PC-9 (cell line): ENCODE measurements at regions not wholly inside any gene's neighbourhood (a gene's known extent, or its start where the extent isn't known, plus 50 kb on each side); places are given as distances from the start of the nearest gene placed in this dataset.

ENCODE experiments used
- EZH2 ChIP-seq: fragments of 200-600 bp; sonication (generic); IDR thresholded peaks from 2 replicates; pipeline ENCODE4 v1.8.0; 2017; ENCODE audit warnings: antibody characterized with exemption, low read depth
- TF ChIP-seq, protein P1 (sequence below): fragments of 200-600 bp; sonication (generic); conservative IDR thresholded peaks from 2 replicates; pipeline ENCODE4 v1.6.1; 2017; ENCODE audit warnings: mixed run types, antibody characterized with exemption, mild to moderate bottlenecking, moderate library complexity

DNA sequence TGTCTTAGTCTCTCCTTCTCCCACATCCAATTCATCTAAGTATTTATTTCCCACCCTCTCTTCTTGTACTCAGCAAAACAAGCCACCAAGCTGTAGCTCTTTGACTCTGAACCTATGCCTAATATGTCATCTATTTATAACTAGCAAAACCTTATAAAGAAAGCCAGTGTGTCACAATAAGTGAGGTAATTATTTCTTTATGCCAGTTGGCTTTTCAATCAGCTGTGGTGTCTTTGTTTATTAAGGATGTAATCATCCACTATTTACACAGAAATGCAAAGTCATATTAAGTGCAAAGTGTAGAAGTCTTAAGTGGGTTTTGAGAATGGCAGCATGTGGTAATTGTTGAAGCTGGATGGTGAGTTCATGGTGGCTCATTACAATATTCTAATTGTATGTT lies 215.2 kb upstream of the HTR1E start:
- TF ChIP-seq, protein P1, sequence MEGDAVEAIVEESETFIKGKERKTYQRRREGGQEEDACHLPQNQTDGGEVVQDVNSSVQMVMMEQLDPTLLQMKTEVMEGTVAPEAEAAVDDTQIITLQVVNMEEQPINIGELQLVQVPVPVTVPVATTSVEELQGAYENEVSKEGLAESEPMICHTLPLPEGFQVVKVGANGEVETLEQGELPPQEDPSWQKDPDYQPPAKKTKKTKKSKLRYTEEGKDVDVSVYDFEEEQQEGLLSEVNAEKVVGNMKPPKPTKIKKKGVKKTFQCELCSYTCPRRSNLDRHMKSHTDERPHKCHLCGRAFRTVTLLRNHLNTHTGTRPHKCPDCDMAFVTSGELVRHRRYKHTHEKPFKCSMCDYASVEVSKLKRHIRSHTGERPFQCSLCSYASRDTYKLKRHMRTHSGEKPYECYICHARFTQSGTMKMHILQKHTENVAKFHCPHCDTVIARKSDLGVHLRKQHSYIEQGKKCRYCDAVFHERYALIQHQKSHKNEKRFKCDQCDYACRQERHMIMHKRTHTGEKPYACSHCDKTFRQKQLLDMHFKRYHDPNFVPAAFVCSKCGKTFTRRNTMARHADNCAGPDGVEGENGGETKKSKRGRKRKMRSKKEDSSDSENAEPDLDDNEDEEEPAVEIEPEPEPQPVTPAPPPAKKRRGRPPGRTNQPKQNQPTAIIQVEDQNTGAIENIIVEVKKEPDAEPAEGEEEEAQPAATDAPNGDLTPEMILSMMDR: no peak
- TF ChIP-seq EZH2: no peak
